ENCODE measurements at regions not wholly inside any gene's neighbourhood (a gene's known extent, or its start where the extent isn't known, plus 50 kb on each side); places are given as distances from the start of the nearest gene placed in this dataset.

- DNase-seq (ENCODE audit: low read depth) = no peak
These were observed 78.0 kb upstream of the TNFSF18 start for GRCh38 chr1:173128742-173129141.

DNA sequence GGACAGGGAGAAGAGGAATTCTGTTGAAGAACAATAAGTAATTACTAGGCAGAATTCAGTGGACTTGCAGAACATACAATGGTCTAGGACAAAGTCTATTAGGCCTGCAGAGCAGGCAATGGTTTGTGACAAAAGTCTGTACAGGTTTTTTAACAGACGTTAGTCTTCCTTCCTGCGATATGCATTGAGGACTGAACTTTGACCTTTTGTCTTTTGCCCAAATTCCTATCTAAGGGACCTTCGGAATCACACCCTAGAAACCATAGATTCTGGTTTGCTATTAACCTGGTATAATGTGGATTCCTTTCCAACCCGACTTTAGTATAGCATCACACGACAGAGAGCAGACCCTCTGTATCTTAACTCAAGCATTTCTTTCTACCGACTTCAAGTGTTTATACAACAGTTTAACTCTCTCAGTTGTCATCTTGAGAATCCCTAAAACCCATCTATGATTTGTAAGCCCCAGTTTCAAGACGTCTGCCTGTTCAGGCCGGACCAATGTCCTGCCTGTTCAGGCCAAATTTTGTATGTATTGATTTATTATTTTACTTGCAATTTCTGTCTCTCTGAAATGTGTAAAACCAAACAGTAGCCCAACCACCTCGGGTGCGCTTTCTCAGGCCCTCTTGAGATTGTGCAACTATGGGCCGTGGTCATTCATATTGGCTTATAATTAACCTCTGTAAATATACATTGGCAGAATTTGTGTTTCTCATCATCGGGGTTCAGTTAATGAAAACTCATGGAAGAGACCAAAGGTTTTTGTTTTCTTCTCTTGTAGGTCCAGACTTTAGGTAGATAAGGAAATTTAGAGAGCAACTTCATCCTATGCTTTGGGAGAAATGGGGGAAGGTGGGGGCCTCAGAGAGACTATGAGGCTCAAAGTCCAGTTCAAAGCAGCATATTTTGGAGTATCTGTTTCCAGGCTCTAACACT is 76.9 kb upstream of the TNFSF18 start:
- no peak for DNase-seq (ENCODE audit: low read depth)

- DNase-seq (ENCODE audit: low read depth) = no peak
These were observed 75.7 kb upstream of the TNFSF18 start for GRCh38 chr1:173126421-173126820.

DNA sequence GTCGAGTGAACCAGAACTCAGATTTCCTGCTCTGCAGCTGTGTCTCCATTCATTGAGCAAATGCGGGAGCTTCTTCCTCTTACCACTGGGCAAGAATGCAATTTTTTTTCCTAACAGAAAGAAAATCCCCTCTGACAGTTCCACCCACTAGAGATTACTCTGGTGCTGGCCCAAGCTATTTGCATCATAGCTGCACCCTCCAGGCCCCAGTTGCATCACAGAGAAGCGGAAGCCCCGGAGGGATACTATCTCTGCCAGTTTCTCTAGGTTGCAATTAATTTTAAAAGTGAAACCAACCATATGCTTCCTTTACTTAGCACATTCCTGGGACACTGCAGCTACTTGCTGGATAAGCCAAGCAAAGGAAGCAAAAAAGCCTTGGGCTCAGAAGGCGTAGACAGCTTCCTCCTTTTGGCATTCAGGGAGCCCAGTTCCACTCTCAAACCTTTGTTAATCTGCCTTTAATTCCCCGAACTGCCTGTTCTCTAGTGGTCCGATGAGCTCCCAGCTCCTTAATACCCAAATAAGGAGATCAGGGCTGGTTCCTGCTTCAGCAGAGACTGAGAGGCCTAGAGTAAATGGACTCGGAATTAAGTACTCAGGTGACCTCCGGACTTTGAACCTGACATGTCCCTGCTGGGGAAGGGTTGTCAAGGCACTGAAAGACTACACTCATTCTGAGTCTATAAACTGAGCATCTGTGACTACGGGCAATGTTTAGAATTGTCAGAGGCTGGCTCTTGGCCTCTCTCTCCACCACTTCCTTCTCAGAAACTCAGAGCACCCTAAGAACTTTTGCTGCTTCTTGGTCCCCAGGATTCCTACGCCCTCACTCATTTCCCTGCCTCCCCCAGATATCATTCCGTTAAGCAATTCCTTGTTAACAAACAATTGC is 72.5 kb upstream of the TNFSF18 start:
- peak; percentile 60 for DNase-seq (ENCODE audit: low read depth)

GRCh38 chr1:173122344-173122935 is 71.7 kb upstream of the TNFSF18 start:
- DNase-seq (ENCODE audit: low read depth) = peak; percentile 9

DNA sequence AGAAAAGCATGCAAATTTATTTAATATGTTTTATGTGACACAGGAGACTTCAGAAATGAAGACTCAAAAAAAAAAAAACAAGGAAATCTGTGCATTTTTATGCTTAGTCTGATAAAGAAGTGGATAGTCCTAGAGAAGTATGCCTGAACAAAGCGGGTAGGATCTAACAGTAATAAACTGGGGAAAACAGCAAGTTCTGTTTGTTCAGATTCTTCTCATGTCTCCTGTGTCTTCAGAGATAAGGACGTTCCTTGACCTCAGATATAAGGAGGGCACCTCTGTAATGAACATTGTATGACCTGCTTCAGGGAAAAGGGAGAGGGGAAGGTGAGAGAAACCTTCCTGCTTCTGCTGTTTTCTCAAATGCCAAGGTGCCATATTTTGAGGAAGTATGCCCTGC is 67.7 kb upstream of the TNFSF18 start:
- DNase-seq (ENCODE audit: low read depth) = no peak

DNA sequence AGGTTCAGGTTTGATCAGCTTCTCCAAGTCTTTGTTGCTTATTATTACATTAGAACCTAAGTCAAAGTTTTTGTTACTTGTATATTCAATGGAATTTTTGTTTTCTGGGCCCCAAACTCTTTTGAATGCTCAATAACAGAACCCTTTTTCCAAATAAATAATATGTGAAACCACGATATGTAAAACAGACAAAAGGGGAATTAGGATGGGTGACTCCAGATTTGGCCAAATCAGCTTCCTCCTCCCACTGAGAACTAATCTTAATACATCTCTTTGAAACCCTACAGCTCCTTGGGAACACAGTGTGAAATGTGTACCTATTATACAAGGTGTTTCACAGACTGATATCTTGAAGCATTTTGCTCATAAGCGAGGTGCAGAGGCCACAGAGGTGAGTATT is 67.0 kb upstream of the TNFSF18 start:
- no peak for DNase-seq (ENCODE audit: low read depth)

GRCh38 chr1:173117108-173117633 is 66.4 kb upstream of the TNFSF18 start:
- DNase-seq (ENCODE audit: low read depth) = no peak

- no peak for DNase-seq (ENCODE audit: low read depth)
These were observed 63.6 kb upstream of the TNFSF18 start for GRCh38 chr1:173114346-173114745.

- DNase-seq (ENCODE audit: low read depth) = no peak
These were observed 62.4 kb upstream of the TNFSF18 start for GRCh38 chr1:173113015-173113741.

GRCh38 chr1:173112129-173112528 is 61.4 kb upstream of the TNFSF18 start:
- no peak for DNase-seq (ENCODE audit: low read depth)

GRCh38 chr1:173107696-173108095 is 57.0 kb upstream of the TNFSF18 start:
- no peak for DNase-seq (ENCODE audit: low read depth)

DNA sequence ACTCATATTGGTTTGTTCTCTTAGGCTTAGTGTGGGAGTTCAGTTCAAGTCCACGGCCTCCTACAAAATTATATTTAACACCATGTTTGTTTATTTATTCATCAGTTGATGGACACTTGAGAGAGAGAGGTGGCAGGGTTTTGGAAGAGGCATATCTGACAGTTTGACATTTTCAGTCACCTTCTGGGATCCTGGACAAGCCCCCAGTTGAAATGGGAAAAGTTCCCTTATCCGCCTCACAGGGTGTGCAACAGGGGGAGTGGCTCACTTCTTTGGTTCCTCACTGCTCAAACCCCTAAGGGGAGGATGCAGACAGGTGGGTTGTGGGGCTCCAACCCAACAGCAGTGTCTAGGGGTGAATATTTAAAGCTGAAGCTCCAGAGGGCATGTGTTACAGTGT is 52.3 kb upstream of the TNFSF18 start:
- no peak for DNase-seq (ENCODE audit: low read depth)

DNA sequence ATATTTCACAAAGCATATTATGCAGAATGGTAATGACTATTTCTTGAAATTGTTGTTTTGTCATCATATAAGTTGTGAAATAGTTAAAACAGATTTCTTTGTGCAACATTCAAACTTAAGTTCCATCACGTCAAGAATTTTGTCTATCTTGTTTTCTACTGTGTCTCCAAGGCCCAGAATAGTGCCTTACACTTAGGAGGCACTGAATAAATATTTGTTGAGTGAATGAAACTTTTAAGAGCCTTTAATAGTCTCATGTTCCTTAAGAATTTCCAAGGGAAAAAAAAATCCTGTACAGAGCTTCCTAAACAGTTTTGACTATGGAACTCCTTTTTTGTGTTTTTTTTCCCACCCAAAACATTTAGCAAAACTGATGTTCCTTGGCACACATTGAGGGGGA is 50.8 kb upstream of the TNFSF18 start:
- no peak for DNase-seq (ENCODE audit: low read depth)

GRCh38 chr1:173100476-173101107 is 49.9 kb upstream of the TNFSF18 start:
- no peak for DNase-seq (ENCODE audit: low read depth)

Data from stromal cell of bone marrow (primary cell).